ENCODE measurements at regions not wholly inside any gene's neighbourhood (a gene's known extent, or its start where the extent isn't known, plus 50 kb on each side); places are given as distances from the start of the nearest gene placed in this dataset.

DNA sequence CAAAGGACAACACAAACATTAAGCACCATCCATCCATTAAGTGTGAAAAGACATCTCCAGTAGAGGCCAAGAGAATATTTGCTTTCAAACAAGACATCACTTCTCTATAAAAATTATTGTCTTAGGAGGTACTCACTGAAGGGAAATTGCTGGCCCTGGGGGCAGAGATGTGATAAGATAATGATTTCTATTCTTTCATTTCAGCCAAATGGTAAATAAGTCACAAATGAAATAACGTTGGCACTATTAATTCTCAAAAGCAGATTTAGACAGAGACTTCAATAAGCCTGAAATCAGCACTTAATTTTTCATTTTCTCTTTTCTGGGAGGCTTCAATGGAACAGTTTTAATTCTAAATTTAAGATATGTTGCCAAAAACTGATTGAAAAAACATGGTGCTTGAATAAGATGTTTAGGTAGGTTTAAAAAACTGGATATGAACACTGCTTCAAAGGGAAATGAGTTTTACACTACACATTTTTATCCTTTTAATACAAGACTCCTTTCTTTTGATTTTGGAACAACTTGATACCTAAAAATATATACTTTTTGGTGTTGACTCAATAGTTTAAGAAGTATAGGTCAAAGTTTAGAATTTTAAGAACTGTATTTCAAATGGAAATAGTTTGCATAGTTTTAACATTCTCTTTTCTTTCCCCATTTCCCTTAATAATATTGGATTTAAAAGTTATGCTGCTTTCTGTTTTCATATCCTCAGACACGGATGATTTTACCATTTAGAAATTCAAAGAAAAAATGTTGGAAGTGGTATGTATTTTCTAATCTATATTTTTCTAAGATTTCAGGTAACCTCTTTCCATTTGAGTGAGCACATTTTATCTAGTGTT is 204.0 kb downstream of the AHR start:
- Histone ChIP-seq H3K36me3 (ENCODE audit: low read depth, low read length) (no peaks in the 10 kb centered on the region), H4K20me1 (ENCODE audit: low read length) (no peaks in the 10 kb centered on the region), H2AFZ (ENCODE audit: low read length) (no peak overlapping the region), H3K27me3 (ENCODE audit: low read length) (no peaks in the 10 kb centered on the region), H3K4me1 (ENCODE audit: insufficient read depth, low read length) (peaks cover 5% of the 10 kb centered on the region; the same call in 1 of the 2 replicates), H3K9me2 (replicated peaks; ENCODE audit: low read length) (no peaks in the 10 kb centered on the region), H3K27ac (ENCODE audit: low read length) (no peak overlapping the region), H3K9me3 (ENCODE audit: low read length) (no peaks in the 10 kb centered on the region), H3F3A (ENCODE audit: low read length, unreplicated experiment) (no peaks in the 10 kb centered on the region), H3K79me2 (ENCODE audit: low read length) (no peaks in the 10 kb centered on the region), H3K4me2 (ENCODE audit: low read length) (no peak overlapping the region), H3K9ac (ENCODE audit: low read length) (no peak overlapping the region), H3K4me3 (ENCODE audit: low read length) (no peak overlapping the region)
- POLR2A ChIA-PET (ENCODE audit: unreplicated experiment), result no interaction called here
- intact Hi-C loops (cut with micrococcal nuclease), result no loop called here
- ATAC-seq (no peak; the same call in 1 of the 2 replicates), DNase-seq (no peak)
- CTCF ChIA-PET, result no interaction called here
- TF ChIP-seq, protein P1, sequence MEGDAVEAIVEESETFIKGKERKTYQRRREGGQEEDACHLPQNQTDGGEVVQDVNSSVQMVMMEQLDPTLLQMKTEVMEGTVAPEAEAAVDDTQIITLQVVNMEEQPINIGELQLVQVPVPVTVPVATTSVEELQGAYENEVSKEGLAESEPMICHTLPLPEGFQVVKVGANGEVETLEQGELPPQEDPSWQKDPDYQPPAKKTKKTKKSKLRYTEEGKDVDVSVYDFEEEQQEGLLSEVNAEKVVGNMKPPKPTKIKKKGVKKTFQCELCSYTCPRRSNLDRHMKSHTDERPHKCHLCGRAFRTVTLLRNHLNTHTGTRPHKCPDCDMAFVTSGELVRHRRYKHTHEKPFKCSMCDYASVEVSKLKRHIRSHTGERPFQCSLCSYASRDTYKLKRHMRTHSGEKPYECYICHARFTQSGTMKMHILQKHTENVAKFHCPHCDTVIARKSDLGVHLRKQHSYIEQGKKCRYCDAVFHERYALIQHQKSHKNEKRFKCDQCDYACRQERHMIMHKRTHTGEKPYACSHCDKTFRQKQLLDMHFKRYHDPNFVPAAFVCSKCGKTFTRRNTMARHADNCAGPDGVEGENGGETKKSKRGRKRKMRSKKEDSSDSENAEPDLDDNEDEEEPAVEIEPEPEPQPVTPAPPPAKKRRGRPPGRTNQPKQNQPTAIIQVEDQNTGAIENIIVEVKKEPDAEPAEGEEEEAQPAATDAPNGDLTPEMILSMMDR (conservative IDR thresholded peaks at IDR 0.05; ENCODE audit: low read depth, low read length), result no peak
- TF ChIP-seq EZH2 (IDR thresholded peaks at IDR 0.05; ENCODE audit: low read length, unreplicated experiment) (no peak), EZH2phosphoT487 (IDR thresholded peaks at IDR 0.05; ENCODE audit: borderline replicate concordance, low read length) (no peak)
- no TSS peak for BruUV-seq (replicated peaks)

DNA sequence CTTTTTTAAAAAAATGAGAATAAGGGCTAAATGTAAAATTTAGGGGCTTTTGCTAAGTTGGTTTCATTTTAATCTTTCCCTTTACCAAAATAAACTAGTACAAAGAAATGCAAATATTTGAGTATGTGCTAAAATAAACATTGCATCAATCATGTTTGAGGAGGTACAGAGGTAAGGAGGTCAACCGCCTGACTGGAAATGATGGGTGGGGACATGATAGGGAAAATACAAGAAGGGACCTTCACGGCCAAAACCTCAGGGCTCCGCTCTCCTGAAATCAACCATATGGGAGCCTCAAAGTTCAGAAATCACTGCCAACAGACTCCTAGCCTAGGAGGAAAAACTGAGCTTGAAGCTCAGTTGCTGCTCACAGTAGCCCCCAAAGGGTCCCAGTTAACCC is 207.6 kb downstream of the AHR start:
- H3K4me3 ChIP-seq (ENCODE audit: low read length), result no peak overlapping the region
- peak overlapping the region; percentile 36 for H3K4me2 ChIP-seq (ENCODE audit: low read length)
- no peaks in the 10 kb centered on the region for H3F3A ChIP-seq (ENCODE audit: low read length, unreplicated experiment)
- ChIA-PET POLR2A (ENCODE audit: unreplicated experiment) (no interaction called here), CTCF (no interaction called here)
- H3K4me1 ChIP-seq (ENCODE audit: insufficient read depth, low read length), result peaks cover 5% of the 10 kb centered on the region; the same call in 1 of the 2 replicates
- intact Hi-C loops (cut with micrococcal nuclease), result no loop called here
- no peaks in the 10 kb centered on the region for H3K79me2 ChIP-seq (ENCODE audit: low read length)
- H3K36me3 ChIP-seq (ENCODE audit: low read depth, low read length), result no peaks in the 10 kb centered on the region
- H3K9me3 ChIP-seq (ENCODE audit: low read length), result no peaks in the 10 kb centered on the region
- TF ChIP-seq EZH2phosphoT487 (IDR thresholded peaks at IDR 0.05; ENCODE audit: borderline replicate concordance, low read length) (no peak), EZH2 (IDR thresholded peaks at IDR 0.05; ENCODE audit: low read length, unreplicated experiment) (no peak)
- TF ChIP-seq, protein P1 (conservative IDR thresholded peaks at IDR 0.05; ENCODE audit: low read depth, low read length), result no peak
- H3K9me2 ChIP-seq (replicated peaks; ENCODE audit: low read length), result no peaks in the 10 kb centered on the region
- no peaks in the 10 kb centered on the region for H4K20me1 ChIP-seq (ENCODE audit: low read length)
- H2AFZ ChIP-seq (ENCODE audit: low read length), result no peak overlapping the region
- H3K27me3 ChIP-seq (ENCODE audit: low read length), result no peaks in the 10 kb centered on the region
- H3K27ac ChIP-seq (ENCODE audit: low read length), result no peak overlapping the region
- BruUV-seq (replicated peaks), result no TSS peak
- peak; percentile 64 for ATAC-seq
- DNase-seq, result peak; percentile 46
- no peak overlapping the region for H3K9ac ChIP-seq (ENCODE audit: low read length)

DNA sequence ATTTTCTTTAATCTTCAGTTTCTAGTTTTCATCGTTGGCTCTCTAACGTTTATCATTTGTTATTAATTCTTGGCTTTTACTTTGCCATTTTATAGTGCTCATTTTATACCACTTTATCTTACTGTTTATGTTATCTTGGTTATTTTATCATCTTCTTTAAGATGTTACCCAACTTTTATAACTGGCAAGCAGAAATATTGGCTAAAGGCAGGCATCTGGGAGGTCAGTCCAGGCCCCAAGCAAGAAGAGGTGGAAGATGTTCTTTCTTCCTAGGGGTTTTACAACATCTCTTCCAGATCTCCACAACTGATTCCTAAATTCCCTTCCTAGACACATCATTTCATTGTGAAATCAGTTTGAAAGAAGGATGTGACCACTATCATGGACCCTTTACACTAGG is 208.1 kb downstream of the AHR start:
- H3K4me2 ChIP-seq (ENCODE audit: low read length), result no peak overlapping the region
- peaks cover 5% of the 10 kb centered on the region; the same call in 1 of the 2 replicates for H3K4me1 ChIP-seq (ENCODE audit: insufficient read depth, low read length)
- ATAC-seq (no peak), DNase-seq (no peak)
- H3K9me2 ChIP-seq (replicated peaks; ENCODE audit: low read length), result no peaks in the 10 kb centered on the region
- BruUV-seq (replicated peaks), result no TSS peak
- no peaks in the 10 kb centered on the region for H3F3A ChIP-seq (ENCODE audit: low read length, unreplicated experiment)
- no peak overlapping the region for H2AFZ ChIP-seq (ENCODE audit: low read length)
- POLR2A ChIA-PET (ENCODE audit: unreplicated experiment), result no interaction called here
- H3K9ac ChIP-seq (ENCODE audit: low read length), result no peak overlapping the region
- intact Hi-C loops (cut with micrococcal nuclease), result no loop called here
- TF ChIP-seq, protein P1 (conservative IDR thresholded peaks at IDR 0.05; ENCODE audit: low read depth, low read length), result no peak
- TF ChIP-seq EZH2phosphoT487 (IDR thresholded peaks at IDR 0.05; ENCODE audit: borderline replicate concordance, low read length) (no peak), EZH2 (IDR thresholded peaks at IDR 0.05; ENCODE audit: low read length, unreplicated experiment) (no peak)
- no peak overlapping the region for H3K27ac ChIP-seq (ENCODE audit: low read length)
- H3K9me3 ChIP-seq (ENCODE audit: low read length), result no peaks in the 10 kb centered on the region
- CTCF ChIA-PET, result no interaction called here
- H3K27me3 ChIP-seq (ENCODE audit: low read length), result no peaks in the 10 kb centered on the region
- H4K20me1 ChIP-seq (ENCODE audit: low read length), result no peaks in the 10 kb centered on the region
- H3K79me2 ChIP-seq (ENCODE audit: low read length), result no peaks in the 10 kb centered on the region
- no peak overlapping the region for H3K4me3 ChIP-seq (ENCODE audit: low read length)
- no peaks in the 10 kb centered on the region for H3K36me3 ChIP-seq (ENCODE audit: low read depth, low read length)

All from PC-3 (cell line).